PC-3 (cell line): ENCODE measurements at regions not wholly inside any gene's neighbourhood (a gene's known extent, or its start where the extent isn't known, plus 50 kb on each side); places are given as distances from the start of the nearest gene placed in this dataset.
"Not testable (repeated sequence)": the region's sequence is repeated elsewhere in the genome, so short reads cannot be mapped to it uniquely, and the experiment has no call there.

Experiments used
- ATAC-seq: fragments of 200-7000 bp; cut with Tn5 transposase; 2 replicates; pipeline ENCODE4 v1.9.1; 2020; ENCODE audit warnings: mild to moderate bottlenecking, moderate library complexity
- BruUV-seq: library from RNA; stranded (reverse); fragments of 400-500 nt; replicated peaks from 2 replicates; lab custom pipeline; 2021; lab: Mats Ljungman, UMichigan
- CTCF ChIA-PET: fragments of 300-600 bp; sonication (Branson Sonifier 250); formaldehyde crosslinking; loops from one replicate; lab custom pipeline; 2022; ENCODE audit warnings: antibody characterized with exemption; lab: Charles Lee
- POLR2A ChIA-PET: fragments of 300-600 bp; sonication (Branson Sonifier 250); formaldehyde crosslinking; loops from one replicate; lab custom pipeline; 2022; ENCODE audit warnings: antibody characterized with exemption; ENCODE audit not compliant: unreplicated experiment; lab: Charles Lee
- DNase-seq: peaks from one replicate; pipeline ENCODE4 v3.0.0-alpha.2; 2015
- H2AFZ ChIP-seq: fragments of 300-600 bp; sonication (generic); 2 replicates; pipeline ENCODE4 v1.6.0; 2016; ENCODE audit warnings: antibody characterized with exemption, low read length
- H3F3A ChIP-seq: fragments of 300-600 bp; sonication (generic); one replicate; pipeline ENCODE4 v1.6.0; 2017; ENCODE audit warnings: antibody characterized with exemption, low read length, control low read depth, mild to moderate bottlenecking; ENCODE audit not compliant: unreplicated experiment
- H3K27ac ChIP-seq: fragments of 300-600 bp; sonication (generic); 2 replicates; pipeline ENCODE4 v1.5.1; 2016; ENCODE audit warnings: mild to moderate bottlenecking, low read length
- H3K27me3 ChIP-seq: fragments of 300-600 bp; sonication (generic); 2 replicates; pipeline ENCODE4 v1.6.1; 2016; ENCODE audit warnings: low read length, mixed read lengths
- H3K36me3 ChIP-seq: fragments of 300-600 bp; sonication (generic); 2 replicates; pipeline ENCODE4 v1.6.1; 2016; ENCODE audit warnings: low read depth, mixed run types, low read length, mixed read lengths
- H3K4me1 ChIP-seq: fragments of 300-600 bp; sonication (generic); 2 replicates; pipeline ENCODE4 v1.5.1; 2016; ENCODE audit warnings: low read length; ENCODE audit not compliant: insufficient read depth
- H3K4me2 ChIP-seq: fragments of 300-600 bp; sonication (generic); 2 replicates; pipeline ENCODE4 v1.6.0; 2016; ENCODE audit warnings: low read length
- H3K4me3 ChIP-seq: fragments of 300-600 bp; sonication (generic); 2 replicates; pipeline ENCODE4 v1.5.1; 2016; ENCODE audit warnings: mild to moderate bottlenecking, low read length, mixed read lengths
- H3K79me2 ChIP-seq: fragments of 300-600 bp; sonication (generic); 2 replicates; pipeline ENCODE4 v1.6.1; 2017; ENCODE audit warnings: low read length, mixed read lengths
- H3K9ac ChIP-seq: fragments of 300-600 bp; sonication (generic); 2 replicates; pipeline ENCODE4 v1.6.0; 2016; ENCODE audit warnings: mild to moderate bottlenecking, low read length
- H3K9me2 ChIP-seq: fragments of 300-600 bp; sonication (generic); replicated peaks from 2 replicates; pipeline ENCODE4 v1.6.1; 2016; ENCODE audit warnings: mixed run types, low read length, mixed read lengths
- H3K9me3 ChIP-seq: fragments of 300-600 bp; sonication (generic); 2 replicates; pipeline ENCODE4 v1.6.1; 2016; ENCODE audit warnings: low read length, mixed read lengths
- H4K20me1 ChIP-seq: fragments of 300-600 bp; sonication (generic); 2 replicates; pipeline ENCODE4 v1.6.1; 2016; ENCODE audit warnings: low read length, mixed read lengths
- CTCF ChIP-seq: fragments of 300-600 bp; sonication (generic); conservative IDR thresholded peaks from 2 replicates; pipeline ENCODE4 v1.5.1; 2017; ENCODE audit warnings: antibody characterized with exemption, low read depth, mild to moderate bottlenecking, low read length
- EZH2 ChIP-seq: fragments of 300-600 bp; sonication (generic); IDR thresholded peaks from one replicate; pipeline ENCODE4 v1.6.1; 2017; ENCODE audit warnings: antibody characterized with exemption, mild to moderate bottlenecking, low read length; ENCODE audit not compliant: unreplicated experiment
- EZH2phosphoT487 ChIP-seq: fragments of 300-600 bp; sonication (generic); IDR thresholded peaks from 2 replicates; pipeline ENCODE4 v1.6.1; 2018; ENCODE audit warnings: mild to moderate bottlenecking, antibody characterized with exemption, low read length, borderline replicate concordance
- intact Hi-C: fragments of 100-400 bp; cut with micrococcal nuclease; formaldehyde crosslinking; loops from 2 replicates; pipeline ENCODE4 v1.9.0; 2023

GRCh38 chr14:34275530-34275929 is 186.5 kb downstream of the SPTSSA start:
- Histone ChIP-seq H3K27me3 (no peaks in the 10 kb centered on the region), H3K4me2 (no peak overlapping the region), H2AFZ (no peak overlapping the region), H3K4me1 (no peaks in the 10 kb centered on the region), H4K20me1 (no peaks in the 10 kb centered on the region), H3F3A (no peaks in the 10 kb centered on the region), H3K79me2 (no peaks in the 10 kb centered on the region), H3K36me3 (no peaks in the 10 kb centered on the region), H3K27ac (no peak overlapping the region), H3K9me2 (no peaks in the 10 kb centered on the region), H3K9ac (no peak overlapping the region), H3K4me3 (no peak overlapping the region), H3K9me3 (no peaks in the 10 kb centered on the region)
- no peak for TF ChIP-seq CTCF
- no peak for TF ChIP-seq EZH2
- TF ChIP-seq EZH2phosphoT487, result no peak
- BruUV-seq, result no TSS peak
- ATAC-seq, result no peak
- intact Hi-C loops, result no loop called here
- DNase-seq, result no peak
- CTCF ChIA-PET, result no interaction called here
- POLR2A ChIA-PET, result no interaction called here

- H3K27me3 ChIP-seq, result no peaks in the 10 kb centered on the region
- no peaks in the 10 kb centered on the region for H3K36me3 ChIP-seq
- H2AFZ ChIP-seq, result no peak overlapping the region
- no peaks in the 10 kb centered on the region for H4K20me1 ChIP-seq
- H3K79me2 ChIP-seq, result no peaks in the 10 kb centered on the region
- H3K4me2 ChIP-seq, result no peak overlapping the region
- CTCF ChIA-PET, result no interaction called here
- H3K27ac ChIP-seq, result no peak overlapping the region
- no peaks in the 10 kb centered on the region for H3K4me1 ChIP-seq
- POLR2A ChIA-PET, result no interaction called here
- H3K4me3 ChIP-seq, result no peak overlapping the region
- BruUV-seq, result no TSS peak
- DNase-seq, result no peak
- H3K9me2 ChIP-seq, result no peaks in the 10 kb centered on the region
- peak; percentile 27; the same call in 1 of the 2 replicates for ATAC-seq
- intact Hi-C loops, result no loop called here
- no peaks in the 10 kb centered on the region for H3K9me3 ChIP-seq
- no peak for TF ChIP-seq EZH2
- TF ChIP-seq CTCF, result no peak
- TF ChIP-seq EZH2phosphoT487, result no peak
- H3K9ac ChIP-seq, result no peak overlapping the region
- H3F3A ChIP-seq, result no peaks in the 10 kb centered on the region
Observed at GRCh38 chr14:34275078-34275477, 187.0 kb downstream of the SPTSSA start.

- H3K79me2 ChIP-seq, CTCF ChIA-PET, BruUV-seq: not testable (repeated sequence)
Observed at GRCh38 chr14:34273716-34274115, 188.3 kb downstream of the SPTSSA start.

More at GRCh38 chr14:34273716-34274115, 188.3 kb downstream of the SPTSSA start:
- H3K4me1 ChIP-seq, H2AFZ ChIP-seq, H3K9ac ChIP-seq, POLR2A ChIA-PET, H3K4me3 ChIP-seq, intact Hi-C loops, H3K9me3 ChIP-seq, H3K4me2 ChIP-seq, H3K27me3 ChIP-seq, ATAC-seq, H3K27ac ChIP-seq, H4K20me1 ChIP-seq, H3K9me2 ChIP-seq, H3F3A ChIP-seq, H3K36me3 ChIP-seq, DNase-seq: not testable (repeated sequence)
